HG03025 (cell line): ENCODE measurements at regions not wholly inside any gene's neighbourhood (a gene's known extent, or its start where the extent isn't known, plus 50 kb on each side); places are given as distances from the start of the nearest gene placed in this dataset.

Experiments
- ATAC-seq: cut with Tn5 transposase; IDR thresholded peaks from one replicate; pipeline ENCODE4 v1.9.1; 2021; ENCODE audit warnings: mild to moderate bottlenecking, moderate library complexity; ENCODE audit not compliant: unreplicated experiment, low FRiP score

DNA sequence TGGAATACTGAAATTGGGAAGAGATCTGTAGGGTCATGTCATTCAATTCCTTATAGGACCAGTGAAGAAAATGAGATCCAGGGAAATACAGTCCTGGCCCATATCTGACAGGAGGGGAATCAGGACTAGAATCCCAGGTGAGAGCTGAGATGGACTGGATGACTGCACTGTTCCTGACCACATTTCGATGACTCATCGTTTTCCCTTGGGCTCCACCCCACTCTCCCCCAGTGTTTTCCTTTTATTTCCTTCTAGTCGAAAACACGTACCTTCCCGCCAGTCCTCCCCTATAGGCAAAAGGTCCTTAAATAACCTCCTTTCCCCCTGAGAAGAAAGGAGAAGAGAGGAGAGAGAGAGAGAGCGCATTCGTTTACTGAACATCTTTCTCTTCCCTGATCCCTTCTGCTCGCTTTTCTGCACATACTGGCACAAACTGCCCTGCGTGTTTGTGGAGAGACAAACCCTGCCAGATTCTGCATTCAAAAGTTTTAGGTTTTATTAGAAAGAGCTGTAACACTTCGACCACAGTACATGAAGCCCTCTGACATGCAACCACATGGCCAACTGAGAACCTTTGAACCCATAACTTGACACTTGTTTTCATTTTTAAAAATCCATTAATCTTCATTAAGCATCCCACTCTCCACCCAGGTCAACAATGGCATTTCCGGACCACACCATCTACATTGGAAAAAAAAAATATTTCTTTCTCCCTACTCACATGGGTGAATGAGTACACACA, 565.7 kb downstream of the METTL15 start:
- no peak for ATAC-seq

DNA sequence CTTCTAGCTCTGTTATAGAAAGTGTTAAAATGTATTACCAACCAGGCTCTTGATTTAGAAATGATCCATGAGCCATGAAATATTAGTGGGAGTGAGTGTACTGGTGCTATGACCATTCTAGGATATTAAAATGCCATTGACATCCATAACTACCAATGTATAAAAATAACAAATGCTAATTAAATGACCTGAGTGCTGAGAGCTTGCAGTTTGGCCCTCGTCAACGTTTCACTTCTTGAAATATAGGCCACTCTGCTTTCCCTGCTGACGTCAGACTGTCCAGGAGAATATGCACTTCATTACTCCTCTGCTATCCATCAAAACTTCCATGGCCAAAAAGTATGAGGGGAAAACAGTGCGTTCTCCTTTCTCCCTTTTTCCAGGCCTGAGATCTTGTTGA, 563.1 kb downstream of the METTL15 start:
- no peak for ATAC-seq

DNA sequence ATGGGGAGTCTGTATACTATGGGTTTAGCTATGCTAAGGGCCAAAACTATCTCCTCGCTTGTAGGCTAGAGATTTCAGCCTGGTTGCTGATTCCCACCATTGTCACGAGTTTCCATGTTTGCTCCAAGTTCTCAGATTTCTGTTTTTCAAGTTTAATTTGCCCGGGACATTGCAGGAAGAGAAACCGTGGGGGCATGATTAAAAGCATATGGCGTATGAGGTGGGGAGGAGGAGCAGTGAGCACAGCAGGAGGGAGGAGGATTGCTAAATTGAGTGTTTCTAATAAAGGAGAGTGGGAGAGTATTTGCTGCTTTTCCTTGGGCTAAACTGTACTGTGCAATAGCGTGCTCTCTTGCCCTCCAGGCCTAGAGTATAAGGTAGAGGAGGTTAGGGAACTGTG, 558.4 kb downstream of the METTL15 start:
- no peak for ATAC-seq

DNA sequence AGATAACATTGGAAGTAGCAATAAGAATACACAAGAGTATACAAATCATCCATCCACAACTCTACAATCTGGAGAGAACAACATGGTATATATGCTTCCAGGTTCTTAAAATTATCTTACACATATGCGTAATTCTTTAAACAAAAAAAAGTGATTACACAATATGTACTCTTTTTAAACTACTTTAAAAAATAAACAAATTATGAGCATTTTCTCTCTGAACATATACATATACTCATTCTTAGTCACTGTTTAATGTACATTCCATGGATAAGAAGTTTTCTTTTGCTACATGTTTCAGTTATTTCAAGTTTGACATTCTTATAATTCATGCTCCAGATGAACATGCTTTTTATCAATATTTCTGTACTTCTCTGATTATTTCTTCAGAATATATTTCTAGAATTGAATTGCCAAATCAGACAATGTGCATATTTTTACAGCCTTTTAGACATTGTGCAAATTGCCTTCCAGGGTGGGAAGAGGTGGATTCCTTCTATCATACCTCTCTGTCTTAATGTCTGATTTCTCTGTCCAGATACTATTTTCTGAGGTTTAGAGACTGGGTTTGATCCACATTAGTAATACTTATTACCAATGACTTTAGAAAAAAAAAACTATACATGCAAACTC, 551.6 kb downstream of the METTL15 start:
- no peak for ATAC-seq

DNA sequence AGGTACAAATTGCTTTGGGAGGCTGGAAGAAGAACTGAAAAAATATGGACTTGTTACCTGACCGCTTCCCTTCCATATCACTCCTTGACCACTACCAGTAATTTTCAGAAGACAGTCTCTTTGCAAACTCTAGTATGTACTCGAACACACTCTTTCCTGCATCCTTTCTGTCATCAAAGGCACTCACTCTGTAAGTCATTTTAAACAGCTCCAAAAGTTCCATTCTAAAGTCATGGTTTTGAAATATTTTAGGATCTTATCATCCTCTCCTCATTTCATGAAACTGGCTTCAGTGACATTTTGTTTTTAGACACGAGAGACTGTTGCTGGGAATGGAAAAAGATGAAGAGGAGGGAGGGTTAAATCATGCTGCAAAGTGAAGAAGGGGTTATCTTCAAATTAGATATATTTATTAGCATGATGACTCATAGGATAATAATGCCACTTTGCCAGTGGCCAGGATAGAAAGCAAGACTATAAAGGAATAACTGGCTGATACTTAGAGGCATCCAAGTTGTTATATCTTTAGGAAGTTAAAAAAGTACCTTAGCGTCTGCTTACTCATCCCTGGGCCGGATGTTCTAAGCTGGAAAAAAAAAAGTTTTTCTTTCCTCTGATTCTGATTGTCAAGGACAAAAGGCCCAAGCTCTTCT, 549.3 kb downstream of the METTL15 start:
- ATAC-seq = no peak

DNA sequence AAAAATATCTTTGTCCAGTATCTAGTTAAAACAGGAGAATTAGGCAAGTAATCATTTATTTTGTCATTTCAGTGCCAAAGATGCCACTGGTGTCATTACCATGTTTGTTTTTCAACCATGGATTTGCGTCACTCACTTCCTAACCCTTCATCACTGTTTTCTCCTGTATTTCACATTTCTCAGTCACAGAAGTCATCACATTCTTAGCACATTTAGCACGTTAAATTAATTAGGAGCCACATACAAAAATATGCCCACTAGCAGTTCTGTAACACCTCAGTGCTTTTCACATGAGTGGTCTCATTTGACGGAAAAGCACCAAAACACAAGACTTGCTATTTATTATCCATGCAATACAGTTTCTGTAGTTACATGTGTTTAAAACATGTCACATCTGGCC, 546.0 kb downstream of the METTL15 start:
- ATAC-seq = no peak

DNA sequence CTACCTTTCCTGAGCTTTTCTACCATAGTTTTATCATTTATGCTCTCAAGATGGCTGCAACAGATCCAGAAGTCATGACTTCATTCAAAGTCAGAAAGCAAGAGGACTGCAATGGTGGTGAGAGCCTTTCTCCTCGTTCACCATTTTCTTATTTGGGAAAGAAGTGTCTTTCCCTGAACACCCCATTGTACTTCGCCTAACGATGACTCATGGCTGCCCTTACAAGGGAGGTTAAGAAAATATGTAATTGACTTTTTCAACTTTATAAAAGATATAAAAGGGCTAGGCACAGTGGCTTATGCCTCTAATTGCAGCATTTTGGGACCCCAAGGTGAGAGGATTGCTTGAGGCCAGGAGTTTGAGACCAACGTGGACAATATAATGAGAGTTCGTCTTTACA, 541.7 kb downstream of the METTL15 start:
- no peak for ATAC-seq

DNA sequence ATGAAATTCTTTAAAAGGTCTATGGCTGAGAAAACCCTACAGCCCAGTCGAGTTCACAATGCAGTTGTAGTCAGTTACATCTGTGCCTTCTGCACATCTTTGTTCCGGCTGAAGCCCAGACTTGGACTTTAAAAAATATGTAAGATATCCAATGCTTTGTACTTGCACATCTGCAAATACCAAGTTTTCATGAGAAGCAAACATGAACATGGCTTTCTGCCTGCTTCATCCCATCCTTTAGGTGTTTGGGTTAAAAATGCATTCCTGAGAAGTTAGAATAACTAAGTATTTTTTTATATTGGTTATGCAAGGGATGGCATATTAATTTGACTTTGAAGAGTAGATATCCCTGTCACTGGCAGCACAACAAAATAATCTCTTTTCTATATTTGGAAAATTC, 528.4 kb downstream of the METTL15 start:
- no peak for ATAC-seq

DNA sequence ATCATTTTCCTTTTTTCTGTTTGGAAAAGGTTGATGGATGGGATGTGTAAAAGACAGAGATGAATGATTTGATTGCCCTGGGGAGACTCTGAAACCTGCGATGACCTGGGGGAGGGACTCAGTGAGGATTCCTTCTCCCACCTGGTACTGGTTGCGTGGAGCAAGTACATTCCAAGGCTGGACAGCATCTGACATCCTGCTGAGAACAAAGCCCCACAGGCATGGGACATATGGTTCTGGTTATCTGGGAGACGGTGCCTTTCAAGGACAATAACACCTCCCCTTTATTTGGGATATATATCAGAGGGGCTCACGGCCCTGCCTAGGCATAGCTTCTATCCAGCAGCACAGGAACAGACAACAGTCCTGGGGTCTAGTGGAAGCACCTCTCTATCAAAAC, 527.8 kb downstream of the METTL15 start:
- no peak for ATAC-seq

DNA sequence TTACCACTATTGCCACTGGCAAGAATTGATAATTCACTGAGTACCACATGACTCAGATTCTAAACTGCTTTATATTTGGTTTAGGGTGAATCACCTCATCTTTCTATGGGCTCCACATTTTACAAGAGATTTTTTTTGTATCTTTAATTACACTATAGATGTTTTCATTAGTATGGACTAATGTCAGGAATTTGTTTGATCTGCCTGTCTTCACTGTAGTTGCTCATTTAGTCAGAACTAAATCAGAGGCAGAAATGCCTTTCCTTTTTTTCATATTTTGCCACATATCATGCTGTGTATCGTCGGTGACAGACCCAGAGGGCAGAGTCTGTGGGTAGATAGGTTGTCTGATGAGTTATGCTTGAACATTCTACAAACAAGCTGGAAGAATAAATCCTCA, 524.1 kb downstream of the METTL15 start:
- no peak for ATAC-seq

DNA sequence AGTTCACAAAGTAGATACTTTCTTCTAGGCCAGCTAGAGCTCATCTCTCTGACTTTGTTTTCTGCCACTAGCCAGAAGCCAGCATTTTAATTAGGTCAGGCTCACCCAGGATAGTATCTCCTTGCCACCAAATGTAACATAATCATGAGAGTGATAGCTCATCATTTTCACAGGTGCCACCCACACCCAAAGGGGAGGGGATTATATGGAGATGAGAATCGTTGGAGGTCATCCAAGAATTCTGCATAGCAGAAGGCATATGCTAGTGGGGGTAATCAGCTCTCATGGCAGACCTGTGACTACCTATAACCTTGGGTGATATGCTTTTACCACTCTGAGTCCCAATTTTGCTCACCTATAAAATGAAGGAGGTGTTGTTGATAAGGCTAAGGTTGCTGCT, 523.0 kb downstream of the METTL15 start:
- ATAC-seq = no peak

DNA sequence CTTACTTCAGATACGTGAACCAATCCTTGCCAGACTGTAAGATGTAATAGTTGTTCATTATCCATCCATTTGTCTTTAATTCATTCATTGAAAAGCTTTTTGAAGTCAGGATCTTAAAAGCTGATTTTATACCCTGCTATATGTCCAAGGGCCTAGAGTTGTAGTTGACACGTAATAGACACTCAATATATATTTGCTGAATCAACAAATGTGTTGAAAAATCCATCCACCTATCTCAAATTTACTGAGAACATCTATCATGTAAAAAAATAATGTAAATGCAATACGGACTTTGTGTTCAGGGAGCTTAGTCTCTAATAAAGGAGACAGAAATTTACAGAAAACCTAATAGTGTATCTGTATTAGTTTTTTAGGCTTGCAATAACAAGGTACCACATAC, 521.0 kb downstream of the METTL15 start:
- ATAC-seq = no peak

DNA sequence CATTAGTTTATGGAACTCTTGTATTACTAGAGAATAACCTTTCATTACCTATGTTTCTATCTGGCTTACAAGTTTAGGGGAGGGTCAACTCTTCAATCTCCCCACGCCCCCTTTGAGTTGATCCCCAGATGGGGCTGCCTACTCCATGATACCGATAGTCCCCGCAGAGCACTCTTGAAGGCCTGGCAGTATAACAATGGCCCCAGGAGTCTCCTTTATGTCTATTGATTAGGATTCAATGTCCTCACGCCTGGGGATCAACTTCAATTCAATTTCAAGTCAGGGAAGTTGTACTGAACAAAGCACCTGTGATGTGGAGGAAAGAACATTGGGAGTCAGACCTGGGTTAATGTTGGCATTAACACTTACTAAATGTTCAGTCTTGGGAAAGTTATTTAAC, 520.2 kb downstream of the METTL15 start:
- ATAC-seq = no peak

DNA sequence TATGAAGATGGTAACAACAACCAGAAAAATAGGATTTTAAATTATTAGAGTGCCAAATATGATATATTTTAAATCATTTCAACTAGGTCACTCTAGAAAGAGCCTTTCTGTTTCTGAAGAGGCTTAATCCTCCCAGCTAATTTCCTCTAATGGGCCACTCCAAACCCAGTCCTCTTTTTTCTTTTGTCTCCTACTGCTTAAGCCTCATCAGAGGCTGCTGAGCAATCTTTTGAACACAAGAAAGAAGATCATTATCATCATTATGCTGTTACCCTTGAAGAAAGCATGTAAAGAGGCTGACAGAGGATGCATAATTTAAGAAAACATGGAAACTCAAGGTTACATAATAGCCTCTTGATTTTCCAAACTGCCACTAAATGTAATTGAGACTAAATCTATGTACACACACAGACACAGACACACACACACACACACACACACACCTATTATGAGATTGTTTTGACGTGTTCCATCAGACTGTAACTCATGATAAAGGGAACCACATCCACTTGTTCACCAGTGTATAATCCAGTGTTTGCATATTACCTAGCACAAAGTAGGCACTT, 519.6 kb downstream of the METTL15 start:
- ATAC-seq = no peak

DNA sequence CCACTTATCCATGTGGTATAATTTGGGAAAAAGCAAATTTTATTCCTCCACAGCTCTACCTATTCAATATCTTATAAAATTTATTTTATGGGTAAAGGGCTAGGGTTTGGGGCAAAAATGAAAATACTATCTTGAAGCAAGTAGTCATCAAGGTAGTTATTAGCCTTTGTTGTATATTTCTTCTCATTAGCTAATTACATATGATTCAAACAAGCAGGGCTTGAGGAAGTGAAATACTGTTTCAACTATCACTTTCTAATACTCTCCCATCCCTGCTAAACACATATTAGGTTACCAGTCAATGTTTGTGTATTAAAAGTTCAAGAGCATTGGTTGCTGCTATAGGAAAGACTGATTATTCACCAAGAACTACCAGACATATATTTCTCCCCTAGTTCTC, 517.3 kb downstream of the METTL15 start:
- no peak for ATAC-seq

DNA sequence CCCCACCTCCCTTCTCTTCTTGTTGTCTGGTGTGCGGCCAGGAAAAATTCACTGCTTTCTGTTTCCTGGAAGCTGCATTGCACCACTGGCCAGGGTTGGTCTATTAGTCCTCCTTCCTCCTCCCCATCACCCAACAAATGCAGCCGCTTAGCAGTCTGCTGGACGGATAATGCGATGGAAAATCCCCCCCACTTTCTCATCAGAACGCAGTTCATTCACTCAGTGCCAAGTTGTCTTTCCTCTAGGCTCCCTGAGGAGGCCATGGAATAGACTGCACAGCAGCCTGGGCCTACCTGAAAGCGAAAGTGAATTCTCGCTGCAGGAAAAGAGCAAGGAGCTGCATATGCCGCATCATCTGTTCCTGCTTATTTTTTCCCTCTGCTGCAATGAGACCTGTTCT, 513.6 kb downstream of the METTL15 start:
- no peak for ATAC-seq

DNA sequence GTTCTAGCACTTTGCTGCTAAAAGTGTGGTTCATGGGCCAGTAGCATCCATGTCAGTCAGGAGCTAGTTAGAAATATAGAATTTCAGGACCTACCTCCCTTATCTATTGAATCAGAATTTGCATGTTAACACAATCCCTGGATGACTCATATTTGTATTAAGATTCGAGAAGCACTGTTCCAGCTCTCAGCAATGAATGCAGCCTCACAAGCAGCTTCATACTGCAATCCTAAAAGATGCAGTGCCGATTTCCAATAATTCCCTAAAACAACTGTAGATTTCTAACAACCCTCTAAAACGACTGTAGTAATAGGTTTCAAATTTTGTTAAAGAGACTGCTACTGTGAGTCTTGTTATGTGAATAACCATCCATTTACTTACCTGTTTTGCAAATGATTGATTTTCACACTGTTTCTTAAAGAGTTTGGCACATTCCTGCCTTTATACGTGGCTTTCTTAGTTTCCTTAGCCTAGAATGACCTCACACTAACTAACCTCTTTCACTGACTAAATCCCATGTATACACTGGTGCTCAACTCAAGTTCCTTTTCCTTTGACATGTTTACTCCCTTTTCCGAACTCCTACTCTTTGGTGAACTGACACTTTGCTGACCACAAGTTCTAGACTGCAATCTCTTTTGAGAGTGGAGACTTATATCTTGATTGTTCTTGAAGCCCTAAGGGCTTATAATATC, 511.8 kb downstream of the METTL15 start:
- ATAC-seq = no peak

DNA sequence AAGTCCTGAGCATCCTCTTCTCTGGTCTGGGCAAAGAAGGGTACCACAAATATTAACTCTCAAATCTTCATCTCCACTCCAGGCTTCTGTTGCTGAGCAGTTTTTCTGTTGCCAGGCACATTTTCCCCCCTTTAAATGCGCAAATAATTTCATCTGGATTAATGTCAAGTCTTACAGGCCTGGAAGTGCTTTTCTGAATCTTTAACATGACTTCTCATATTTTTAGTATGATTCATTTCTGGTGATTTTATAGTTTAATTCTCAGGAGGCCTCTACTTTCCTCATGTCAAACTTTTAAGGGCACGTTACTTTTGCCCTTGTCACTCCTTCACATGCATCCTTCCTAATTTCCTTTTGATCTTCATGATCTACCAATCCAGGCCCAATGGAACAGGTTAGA, 510.2 kb downstream of the METTL15 start:
- ATAC-seq = no peak

DNA sequence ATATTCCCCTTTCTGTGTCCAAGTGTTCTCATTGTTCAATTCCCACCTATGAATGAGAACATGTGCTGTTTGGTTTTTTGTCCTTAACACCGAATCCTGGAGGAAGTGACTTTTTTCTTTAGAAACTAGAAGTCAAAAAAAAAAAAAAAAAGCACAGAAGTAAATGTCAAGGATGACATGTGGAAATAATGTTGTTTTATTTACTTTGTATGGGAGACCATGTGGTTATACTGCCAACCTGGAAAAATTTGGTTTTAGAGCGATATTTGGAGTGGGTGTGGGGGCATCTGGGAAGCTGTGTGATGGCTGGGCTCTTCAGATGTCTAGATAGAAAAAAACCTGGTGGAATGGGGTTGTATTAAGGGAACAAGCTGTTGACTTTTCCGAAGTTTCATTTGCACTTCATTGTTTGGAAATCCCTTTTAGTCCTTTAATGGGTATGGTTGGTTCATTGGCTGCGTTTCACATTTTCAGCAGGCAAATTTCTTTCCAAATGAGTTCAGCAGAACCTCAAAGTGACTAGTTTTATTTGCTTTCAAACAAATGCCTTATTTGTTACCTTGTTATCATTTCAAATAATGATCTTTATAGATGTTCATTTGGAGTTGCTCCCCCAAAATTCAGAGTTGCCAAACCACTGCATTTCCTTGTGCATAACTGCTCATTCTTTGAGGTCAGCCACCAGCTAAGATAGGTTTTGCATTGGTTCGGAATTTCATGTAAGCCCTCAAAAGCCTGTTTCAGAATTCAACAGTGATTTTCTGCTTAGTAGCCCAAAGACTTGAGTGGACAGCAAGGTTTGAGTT, 508.2 kb downstream of the METTL15 start:
- ATAC-seq = no peak

DNA sequence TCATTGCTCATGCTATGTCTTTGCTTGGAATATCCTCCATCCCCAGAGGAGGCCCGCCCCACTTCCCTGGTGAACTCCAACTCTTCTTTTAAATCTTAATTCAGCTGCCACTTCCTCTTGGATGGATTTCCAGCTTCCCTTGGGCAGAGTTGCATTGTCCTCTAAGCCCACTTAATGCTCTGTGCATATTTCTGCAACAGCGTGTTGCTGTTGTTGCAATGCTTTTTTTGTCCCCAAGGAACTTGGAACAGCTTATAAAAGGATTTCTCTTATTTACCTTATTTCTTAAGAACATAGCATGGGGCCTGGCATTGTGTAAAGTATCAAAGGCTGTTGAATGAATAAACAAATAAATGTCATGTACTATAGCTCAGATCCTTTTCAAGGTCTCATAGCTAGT, 507.4 kb downstream of the METTL15 start:
- no peak for ATAC-seq
